Peyer's patch (tissue), 4 donors: ENCODE measurements at regions not wholly inside any gene's neighbourhood (a gene's known extent, or its start where the extent isn't known, plus 50 kb on each side); places are given as distances from the start of the nearest gene placed in this dataset.
"Not testable (repeated sequence)": the region's sequence is repeated elsewhere in the genome, so short reads cannot be mapped to it uniquely, and the experiment has no call there.

Experiments
- DNase-seq, 3 donors: peaks; one replicate each; pipeline ENCODE4 v3.0.0-alpha.2; 2017 to 2019
- H3K27ac ChIP-seq, 4 donors: fragments of 200-600 bp; sonication (generic); one replicate each; pipeline ENCODE4 v1.5.1; 2016 to 2019
- H3K27me3 ChIP-seq, 2 donors: fragments of 200-600 bp; sonication (generic); one replicate each; pipeline ENCODE4 v1.5.1; 2019
- H3K36me3 ChIP-seq, 3 donors: fragments of 200-600 bp; sonication (generic); one replicate each; pipeline ENCODE4 v1.5.1; 2016 to 2019
- H3K4me1 ChIP-seq, 4 donors: fragments of 200-600 bp; sonication (generic); one replicate each; pipeline ENCODE4 v1.5.1; 2016 to 2019
- H3K4me3 ChIP-seq, 4 donors: fragments of 200-600 bp; sonication (generic); 1 replicate in 3 of 4; 2 replicates in 1 of 4; pipeline ENCODE4 v1.5.1; 2016 to 2019; ENCODE audit warnings: mild to moderate bottlenecking in 1 of 4
- H3K9me3 ChIP-seq, 4 donors: fragments of 200-600 bp; sonication (generic); one replicate each; pipeline ENCODE4 v1.5.1; 2016 to 2019; ENCODE audit warnings: mild to moderate bottlenecking in 1 of 4
- CTCF ChIP-seq, 6 experiments: fragments of 450-650 bp in 4 of 6; fragments of 200-600 bp in 2 of 6; sonication (generic) in 1 of 6; IDR thresholded peaks; one replicate each; pipeline ENCODE4 v1.5.1; 2017 to 2019; ENCODE audit warnings: antibody characterized with exemption in 6 of 6, mild to moderate bottlenecking in 3 of 6, moderate library complexity in 1 of 6
- POLR2A ChIP-seq, 2 donors: fragments of 450-650 bp; IDR thresholded peaks; one replicate each; pipeline ENCODE4 v1.5.1; 2017; ENCODE audit warnings: antibody characterized with exemption in 2 of 2, mild to moderate bottlenecking in 2 of 2, moderate library complexity in 2 of 2

- Histone ChIP-seq H3K27me3 (no peaks in the 10 kb centered on the region), H3K36me3 (no peaks in the 10 kb centered on the region), H3K4me1 (no peaks in the 10 kb centered on the region), H3K9me3 (no peaks in the 10 kb centered on the region), H3K27ac (no peak overlapping the region), H3K4me3 (no peak overlapping the region)
- no peak for TF ChIP-seq CTCF (IDR thresholded peaks at IDR 0.05)
- no peak for TF ChIP-seq POLR2A (IDR thresholded peaks at IDR 0.05)
- no peak for DNase-seq
Observed at GRCh38 chr1:65605621-65606020, 185.2 kb downstream of the LEPR start.

- H3K27me3 ChIP-seq = no peaks in the 10 kb centered on the region
- no peaks in the 10 kb centered on the region for H3K36me3 ChIP-seq
- TF ChIP-seq POLR2A (IDR thresholded peaks at IDR 0.05) (no peak), CTCF (IDR thresholded peaks at IDR 0.05) (no peak)
- no peak overlapping the region for H3K27ac ChIP-seq
- no peaks in the 10 kb centered on the region for H3K4me1 ChIP-seq
- H3K9me3 ChIP-seq = no peaks in the 10 kb centered on the region
- DNase-seq = no peak
- H3K4me3 ChIP-seq = no peak overlapping the region
Observed at GRCh38 chr1:65606426-65606825, 186.0 kb downstream of the LEPR start.

- H3K36me3 ChIP-seq = no peaks in the 10 kb centered on the region
- no peaks in the 10 kb centered on the region for H3K4me1 ChIP-seq
- no peaks in the 10 kb centered on the region for H3K9me3 ChIP-seq
- no peak for TF ChIP-seq CTCF (IDR thresholded peaks at IDR 0.05)
- no peak for TF ChIP-seq POLR2A (IDR thresholded peaks at IDR 0.05)
- no peak for DNase-seq
- no peak overlapping the region for H3K4me3 ChIP-seq
- no peak overlapping the region for H3K27ac ChIP-seq
- H3K27me3 ChIP-seq = no peaks in the 10 kb centered on the region
Observed at GRCh38 chr1:65613884-65614283, 178.8 kb upstream of the PDE4B start.

- TF ChIP-seq CTCF (IDR thresholded peaks at IDR 0.05) (no peak), POLR2A (IDR thresholded peaks at IDR 0.05) (no peak)
- H3K4me3 ChIP-seq = no peak overlapping the region
- no peak overlapping the region for H3K27ac ChIP-seq
- no peak for DNase-seq
- H3K4me1 ChIP-seq = no peaks in the 10 kb centered on the region
- H3K27me3 ChIP-seq = no peaks in the 10 kb centered on the region
- H3K36me3 ChIP-seq = no peaks in the 10 kb centered on the region
- no peaks in the 10 kb centered on the region for H3K9me3 ChIP-seq
Observed at GRCh38 chr1:65615859-65616258, 176.8 kb upstream of the PDE4B start.

- H3K27me3 ChIP-seq, H3K4me3 ChIP-seq, H3K36me3 ChIP-seq, H3K9me3 ChIP-seq, H3K4me1 ChIP-seq, DNase-seq, H3K27ac ChIP-seq: not testable (repeated sequence)
Observed at GRCh38 chr1:65621721-65622120, 171.0 kb upstream of the PDE4B start.

GRCh38 chr1:65623895-65624294 is 168.8 kb upstream of the PDE4B start:
- no peak for DNase-seq
- no peaks in the 10 kb centered on the region for H3K27me3 ChIP-seq
- TF ChIP-seq POLR2A (IDR thresholded peaks at IDR 0.05) (no peak), CTCF (IDR thresholded peaks at IDR 0.05) (no peak)
- no peak overlapping the region for H3K27ac ChIP-seq
- H3K36me3 ChIP-seq = no peaks in the 10 kb centered on the region
- no peaks in the 10 kb centered on the region for H3K4me1 ChIP-seq
- no peaks in the 10 kb centered on the region for H3K9me3 ChIP-seq
- H3K4me3 ChIP-seq = no peak overlapping the region
